ENCODE measurements at regions not wholly inside any gene's neighbourhood (a gene's known extent, or its start where the extent isn't known, plus 50 kb on each side); places are given as distances from the start of the nearest gene placed in this dataset.

- Mint-ChIP-seq H3K4me3 (ENCODE audit: unreplicated experiment) (no peak overlapping the region), H3K9me3 (ENCODE audit: unreplicated experiment) (no peaks in the 10 kb centered on the region), H3K4me1 (ENCODE audit: unreplicated experiment) (no peaks in the 10 kb centered on the region), H3K27ac (ENCODE audit: unreplicated experiment) (no peak overlapping the region), H3K27me3 (ENCODE audit: unreplicated experiment) (peaks cover 4% of the 10 kb centered on the region), H3K36me3 (ENCODE audit: low read depth, unreplicated experiment) (no peaks in the 10 kb centered on the region)
- no peak for DNase-seq (ENCODE audit: low spot score)
- TF ChIP-seq CTCF (IDR thresholded peaks at IDR 0.05; ENCODE audit: unreplicated experiment): no peak
Measured at GRCh38 chr5:74154526-74154925, 486.0 kb downstream of the ENC1 start.

GRCh38 chr5:74153255-74153790 is 487.2 kb downstream of the ENC1 start:
- DNase-seq (ENCODE audit: low spot score): no peak
- H3K36me3 Mint-ChIP-seq (ENCODE audit: low read depth, unreplicated experiment): no peaks in the 10 kb centered on the region
- H3K4me3 Mint-ChIP-seq (ENCODE audit: unreplicated experiment): no peak overlapping the region
- H3K9me3 Mint-ChIP-seq (ENCODE audit: unreplicated experiment): no peaks in the 10 kb centered on the region
- H3K4me1 Mint-ChIP-seq (ENCODE audit: unreplicated experiment): no peaks in the 10 kb centered on the region
- H3K27me3 Mint-ChIP-seq (ENCODE audit: unreplicated experiment): peaks cover 4% of the 10 kb centered on the region
- TF ChIP-seq CTCF (IDR thresholded peaks at IDR 0.05; ENCODE audit: unreplicated experiment): no peak
- H3K27ac Mint-ChIP-seq (ENCODE audit: unreplicated experiment): no peak overlapping the region

- H3K36me3 Mint-ChIP-seq (ENCODE audit: low read depth, unreplicated experiment): no peaks in the 10 kb centered on the region
- no peaks in the 10 kb centered on the region for H3K4me1 Mint-ChIP-seq (ENCODE audit: unreplicated experiment)
- no peaks in the 10 kb centered on the region for H3K9me3 Mint-ChIP-seq (ENCODE audit: unreplicated experiment)
- no peak overlapping the region for H3K27ac Mint-ChIP-seq (ENCODE audit: unreplicated experiment)
- no peak for TF ChIP-seq CTCF (IDR thresholded peaks at IDR 0.05; ENCODE audit: unreplicated experiment)
- no peak for DNase-seq (ENCODE audit: low spot score)
- peaks cover 4% of the 10 kb centered on the region for H3K27me3 Mint-ChIP-seq (ENCODE audit: unreplicated experiment)
- no peak overlapping the region for H3K4me3 Mint-ChIP-seq (ENCODE audit: unreplicated experiment)
Measured at GRCh38 chr5:74152625-74153254, 487.8 kb downstream of the ENC1 start.

GRCh38 chr5:74152136-74152535 is 488.4 kb downstream of the ENC1 start:
- Mint-ChIP-seq H3K27me3 (ENCODE audit: unreplicated experiment) (peaks cover 4% of the 10 kb centered on the region), H3K9me3 (ENCODE audit: unreplicated experiment) (no peaks in the 10 kb centered on the region), H3K4me1 (ENCODE audit: unreplicated experiment) (no peaks in the 10 kb centered on the region), H3K27ac (ENCODE audit: unreplicated experiment) (no peak overlapping the region), H3K36me3 (ENCODE audit: low read depth, unreplicated experiment) (no peaks in the 10 kb centered on the region), H3K4me3 (ENCODE audit: unreplicated experiment) (no peak overlapping the region)
- no peak for DNase-seq (ENCODE audit: low spot score)
- TF ChIP-seq CTCF (IDR thresholded peaks at IDR 0.05; ENCODE audit: unreplicated experiment): no peak

- no peak for TF ChIP-seq CTCF (IDR thresholded peaks at IDR 0.05; ENCODE audit: unreplicated experiment)
- H3K4me1 Mint-ChIP-seq (ENCODE audit: unreplicated experiment): peaks cover 5% of the 10 kb centered on the region
- DNase-seq (ENCODE audit: low spot score): no peak
Measured at GRCh38 chr5:74149395-74149794, 491.1 kb downstream of the ENC1 start.

More at GRCh38 chr5:74149395-74149794, 491.1 kb downstream of the ENC1 start:
- Mint-ChIP-seq H3K27ac (ENCODE audit: unreplicated experiment) (no peak overlapping the region), H3K9me3 (ENCODE audit: unreplicated experiment) (no peaks in the 10 kb centered on the region), H3K4me3 (ENCODE audit: unreplicated experiment) (no peak overlapping the region), H3K36me3 (ENCODE audit: low read depth, unreplicated experiment) (no peaks in the 10 kb centered on the region), H3K27me3 (ENCODE audit: unreplicated experiment) (peaks cover 3% of the 10 kb centered on the region)

Measured in endothelial cell (in vitro differentiated cells).